ACC112 (cell line): ENCODE measurements at regions not wholly inside any gene's neighbourhood (a gene's known extent, or its start where the extent isn't known, plus 50 kb on each side); places are given as distances from the start of the nearest gene placed in this dataset.

ENCODE experiments used
- H2AFZ ChIP-seq: fragments of 200-600 bp; sonication (generic); one replicate; pipeline ENCODE4 v1.6.0; 2017; ENCODE audit warnings: antibody characterized with exemption, low read length; ENCODE audit not compliant: unreplicated experiment
- H3K27ac ChIP-seq: fragments of 200-600 bp; sonication (generic); 2 replicates; pipeline ENCODE4 v1.5.1; 2014; ENCODE audit warnings: low read depth, mild to moderate bottlenecking, antibody characterized with exemption, low read length, moderate library complexity
- H3K27me3 ChIP-seq: fragments of 200-600 bp; sonication (generic); 2 replicates; pipeline ENCODE4 v1.6.1; 2014; ENCODE audit warnings: mild to moderate bottlenecking, antibody characterized with exemption, low read length, moderate library complexity, mixed read lengths; ENCODE audit not compliant: insufficient read depth
- H3K36me3 ChIP-seq: fragments of 200-600 bp; sonication (generic); 2 replicates; pipeline ENCODE4 v1.6.1; 2016; ENCODE audit warnings: mild to moderate bottlenecking, antibody characterized with exemption, low read length, moderate library complexity, mixed read lengths; ENCODE audit not compliant: insufficient read depth
- H3K4me1 ChIP-seq: fragments of 200-600 bp; sonication (generic); one replicate; pipeline ENCODE4 v1.6.1; 2016; ENCODE audit warnings: low read length, mixed read lengths; ENCODE audit not compliant: insufficient read depth, unreplicated experiment, control insufficient read depth
- H3K4me3 ChIP-seq: fragments of 200-600 bp; sonication (generic); 2 replicates; pipeline ENCODE4 v1.5.1; 2014; ENCODE audit warnings: mild to moderate bottlenecking, low read depth, low read length
- H3K79me2 ChIP-seq: fragments of 200-600 bp; sonication (generic); one replicate; pipeline ENCODE4 v1.6.0; 2016; ENCODE audit warnings: low read length; ENCODE audit not compliant: control insufficient read depth, unreplicated experiment, insufficient read depth

GRCh38 chr5:39799242-39799641, 374.5 kb upstream of the DAB2 start:
- no peaks in the 10 kb centered on the region for H3K4me1 ChIP-seq
- no peaks in the 10 kb centered on the region for H3K36me3 ChIP-seq
- H3K4me3 ChIP-seq, result no peak overlapping the region
- no peak overlapping the region for H2AFZ ChIP-seq
- H3K27ac ChIP-seq, result no peak overlapping the region
- no peaks in the 10 kb centered on the region for H3K27me3 ChIP-seq
- no peaks in the 10 kb centered on the region for H3K79me2 ChIP-seq

GRCh38 chr5:39794513-39795210, 369.9 kb upstream of the DAB2 start:
- H3K27ac ChIP-seq, result no peak overlapping the region
- no peaks in the 10 kb centered on the region for H3K27me3 ChIP-seq
- H3K4me1 ChIP-seq, result no peaks in the 10 kb centered on the region
- no peak overlapping the region for H2AFZ ChIP-seq
- H3K79me2 ChIP-seq, result no peaks in the 10 kb centered on the region
- H3K4me3 ChIP-seq, result no peak overlapping the region
- no peaks in the 10 kb centered on the region for H3K36me3 ChIP-seq

GRCh38 chr5:39785410-39785809, 360.6 kb upstream of the DAB2 start:
- no peak overlapping the region for H2AFZ ChIP-seq
- H3K36me3 ChIP-seq, result no peaks in the 10 kb centered on the region
- peaks cover 8% of the 10 kb centered on the region for H3K4me1 ChIP-seq
- H3K27me3 ChIP-seq, result no peaks in the 10 kb centered on the region
- no peak overlapping the region for H3K4me3 ChIP-seq
- no peak overlapping the region for H3K27ac ChIP-seq
- H3K79me2 ChIP-seq, result no peaks in the 10 kb centered on the region

GRCh38 chr5:39783756-39784421, 359.1 kb upstream of the DAB2 start:
- Histone ChIP-seq H3K4me3 (no peak overlapping the region), H3K27me3 (no peaks in the 10 kb centered on the region), H3K36me3 (no peaks in the 10 kb centered on the region), H3K27ac (no peak overlapping the region), H3K79me2 (no peaks in the 10 kb centered on the region), H3K4me1 (peaks cover 8% of the 10 kb centered on the region), H2AFZ (no peak overlapping the region)

GRCh38 chr5:39780347-39780746, 355.6 kb upstream of the DAB2 start:
- Histone ChIP-seq H3K36me3 (no peaks in the 10 kb centered on the region), H3K27me3 (no peaks in the 10 kb centered on the region), H3K4me1 (peaks cover 15% of the 10 kb centered on the region), H3K4me3 (no peak overlapping the region), H3K79me2 (no peaks in the 10 kb centered on the region), H2AFZ (no peak overlapping the region), H3K27ac (no peak overlapping the region)

- no peak overlapping the region for H2AFZ ChIP-seq
- peaks cover 18% of the 10 kb centered on the region for H3K4me1 ChIP-seq
Measured at GRCh38 chr5:39779831-39780230, 355.1 kb upstream of the DAB2 start.

GRCh38 chr5:39775797-39776365, 351.1 kb upstream of the DAB2 start:
- Histone ChIP-seq H3K4me3 (no peak overlapping the region), H3K36me3 (no peaks in the 10 kb centered on the region), H3K79me2 (no peaks in the 10 kb centered on the region), H3K4me1 (peaks cover 17% of the 10 kb centered on the region), H2AFZ (peak overlapping the region; percentile 70), H3K27ac (peak overlapping the region; percentile 79), H3K27me3 (no peaks in the 10 kb centered on the region)

More at GRCh38 chr5:39779831-39780230, 355.1 kb upstream of the DAB2 start:
- H3K36me3 ChIP-seq, result no peaks in the 10 kb centered on the region
- no peaks in the 10 kb centered on the region for H3K27me3 ChIP-seq
- H3K27ac ChIP-seq, result no peak overlapping the region
- no peak overlapping the region for H3K4me3 ChIP-seq
- H3K79me2 ChIP-seq, result no peaks in the 10 kb centered on the region

- Histone ChIP-seq H2AFZ (peak overlapping the region; percentile 59), H3K79me2 (no peaks in the 10 kb centered on the region), H3K4me3 (no peak overlapping the region), H3K36me3 (no peaks in the 10 kb centered on the region), H3K27ac (peak overlapping the region; percentile 79), H3K27me3 (no peaks in the 10 kb centered on the region), H3K4me1 (peaks cover 17% of the 10 kb centered on the region)
Measured at GRCh38 chr5:39775086-39775796, 350.5 kb upstream of the DAB2 start.

- no peaks in the 10 kb centered on the region for H3K79me2 ChIP-seq
- H2AFZ ChIP-seq, result peak overlapping the region; percentile 59
- H3K4me1 ChIP-seq, result peaks cover 17% of the 10 kb centered on the region
- H3K36me3 ChIP-seq, result no peaks in the 10 kb centered on the region
- H3K27ac ChIP-seq, result peak overlapping the region; percentile 79
- H3K4me3 ChIP-seq, result no peak overlapping the region
- H3K27me3 ChIP-seq, result no peaks in the 10 kb centered on the region
Measured at GRCh38 chr5:39774605-39775004, 349.8 kb upstream of the DAB2 start.

- Histone ChIP-seq H3K36me3 (no peaks in the 10 kb centered on the region), H3K27ac (no peak overlapping the region), H2AFZ (no peak overlapping the region), H3K4me3 (no peak overlapping the region), H3K79me2 (no peaks in the 10 kb centered on the region), H3K4me1 (peaks cover 17% of the 10 kb centered on the region), H3K27me3 (no peaks in the 10 kb centered on the region)
Measured at GRCh38 chr5:39772307-39772706, 347.5 kb upstream of the DAB2 start.
